ENCODE measurements at regions not wholly inside any gene's neighbourhood (a gene's known extent, or its start where the extent isn't known, plus 50 kb on each side); places are given as distances from the start of the nearest gene placed in this dataset.

GRCh38 chr13:111911121-111911720 lies 155.7 kb upstream of the SOX1 start:
- DNase-seq = no peak

GRCh38 chr13:111911754-111912452 lies 155.0 kb upstream of the SOX1 start:
- no peak for DNase-seq

- no peak for DNase-seq
Measured at GRCh38 chr13:111912453-111912866, 154.5 kb upstream of the SOX1 start.

GRCh38 chr13:111912991-111913760 lies 153.8 kb upstream of the SOX1 start:
- DNase-seq = no peak

- no peak for DNase-seq
Measured at GRCh38 chr13:111913761-111914140, 153.2 kb upstream of the SOX1 start.

GRCh38 chr13:111914241-111915103 lies 152.5 kb upstream of the SOX1 start:
- no peak for DNase-seq

GRCh38 chr13:111915104-111915551 lies 151.8 kb upstream of the SOX1 start:
- DNase-seq = no peak

- no peak for DNase-seq
Measured at GRCh38 chr13:111916201-111916600, 150.7 kb upstream of the SOX1 start.

- DNase-seq = no peak
Measured at GRCh38 chr13:111917086-111917485, 149.9 kb upstream of the SOX1 start.

- DNase-seq = no peak
Measured at GRCh38 chr13:111917901-111918300, 149.0 kb upstream of the SOX1 start.

- DNase-seq = no peak
Measured at GRCh38 chr13:111919286-111919685, 147.7 kb upstream of the SOX1 start.

- DNase-seq = no peak
Measured at GRCh38 chr13:111919849-111920248, 147.1 kb upstream of the SOX1 start.

- DNase-seq = no peak
Measured at GRCh38 chr13:111920306-111920931, 146.5 kb upstream of the SOX1 start.

GRCh38 chr13:111920932-111921705 lies 145.8 kb upstream of the SOX1 start:
- no peak for DNase-seq

- DNase-seq = no peak
Measured at GRCh38 chr13:111922086-111922485, 144.9 kb upstream of the SOX1 start.

GRCh38 chr13:111923439-111923838 lies 143.5 kb upstream of the SOX1 start:
- no peak for DNase-seq

- no peak for DNase-seq
Measured at GRCh38 chr13:111923991-111924677, 142.8 kb upstream of the SOX1 start.

- no peak for DNase-seq
Measured at GRCh38 chr13:111924678-111925075, 142.3 kb upstream of the SOX1 start.

- DNase-seq = no peak
Measured at GRCh38 chr13:111925146-111925875, 141.6 kb upstream of the SOX1 start.

All from suppressor macrophage (primary cell).